ENCODE measurements at regions not wholly inside any gene's neighbourhood (a gene's known extent, or its start where the extent isn't known, plus 50 kb on each side); places are given as distances from the start of the nearest gene placed in this dataset.
A peak's percentile ranks its signal among the peaks of the same experiment; 100 is the strongest.

- no peak for TF ChIP-seq TAF7 (tag; IDR thresholded peaks at IDR 0.05)
- no peak for TF ChIP-seq ZC3H4 (CRISPR knock-in tag; IDR thresholded peaks at IDR 0.05; ENCODE audit: borderline replicate concordance)
- no peak for TF ChIP-seq RFX5 (IDR thresholded peaks at IDR 0.05; ENCODE audit: low read depth, low read length)
- TF ChIP-seq SAFB2 (IDR thresholded peaks at IDR 0.05; ENCODE audit: borderline replicate concordance, low read depth, low read length, severe bottlenecking), result no peak
- TF ChIP-seq RAD21 (CRISPR knock-in tag; conservative IDR thresholded peaks at IDR 0.05 in 1 of 2, IDR thresholded peaks at IDR 0.05 in 1 of 2), result 0 out of 4 replicates have a peak, but pooled peaks of 1 of the 2 experiments have one; percentile 12
These were observed 289.2 kb downstream of the FZD1 start (continued) for GRCh38 chr7:91553410-91553895.

- Histone ChIP-seq H4K20me1 (replicated peaks; ENCODE audit: control insufficient read depth, insufficient read depth, low read length) (no peaks in the 10 kb centered on the region), H3K9me3 (replicated peaks; ENCODE audit: control insufficient read depth, insufficient read depth, low read depth, low read length) (no peaks in the 10 kb centered on the region), H3K79me2 (ENCODE audit: control insufficient read depth, insufficient read depth, low read length) (no peaks in the 10 kb centered on the region), H3K4me2 (ENCODE audit: insufficient read depth, low read length) (peak overlapping the region; percentile 65), H3K36me3 (ENCODE audit: control insufficient read depth, insufficient read depth, low read length) (no peaks in the 10 kb centered on the region), H3K9me1 (ENCODE audit: control insufficient read depth, insufficient read depth, low read length) (no peaks in the 10 kb centered on the region), H3K27me3 (ENCODE audit: control insufficient read depth in 2 of 2, insufficient read depth in 2 of 2, low read length in 2 of 2) (no peaks in the 10 kb centered on the region), H3K4me1 (replicated peaks in 1 of 2; ENCODE audit: control insufficient read depth in 2 of 2, insufficient read depth in 2 of 2, low read length in 2 of 2) (peaks cover 3 to 29% of the 10 kb centered on the region in 2 experiments; a peak in 4 of 5 replicates), H3K9ac (ENCODE audit: insufficient read depth in 1 of 2, low read depth in 2 of 2, low read length in 2 of 2) (peak overlapping the region in 1 of 2 experiments; percentile 22; a peak in 2 of 4 replicates), H3K27ac (ENCODE audit: extremely low read depth, low read depth, low read length) (peak overlapping the region; percentile 62), H2AFZ (ENCODE audit: low read depth, low read length) (peak overlapping the region; percentile 91), H3K4me3 (no peak overlapping the region)
- intact Hi-C loops (cut with micrococcal nuclease) (loop anchor here (5.0 kb wide), 1 partner anchor 253 kb away; no protein-coding TSS in a partner anchor), in situ Hi-C loops (cut with MboI) (no loop called here)
- POLR2A ChIA-PET, result interaction anchor here (0.6 to 2.6 kb wide), 3 partner anchors 10 to 18 kb away, joined by 3 to 6 read pairs (median 4); no protein-coding TSS in a partner anchor
- peak; percentile 45 to 79 (median 66) for DNase-seq (ENCODE audit: extremely low read depth in 1 of 4, low spot score in 3 of 4)
- WGBS (ENCODE audit: insufficient coverage, low coverage, missing lambda C conversion rate), result 2% methylated on average over 6 of the region's 6 CpGs
- CTCF ChIA-PET (ENCODE audit: low intra/inter-chr PET ratio), result interaction anchor here (0.7 kb wide), 1 partner anchor 130 kb away, joined by 3 read pairs; no protein-coding TSS in a partner anchor
- BruUV-seq (replicated peaks), result no TSS peak
- peak; percentile 71 for FAIRE-seq
- ATAC-seq, result peak; percentile 78
- TF ChIP-seq, protein P1, sequence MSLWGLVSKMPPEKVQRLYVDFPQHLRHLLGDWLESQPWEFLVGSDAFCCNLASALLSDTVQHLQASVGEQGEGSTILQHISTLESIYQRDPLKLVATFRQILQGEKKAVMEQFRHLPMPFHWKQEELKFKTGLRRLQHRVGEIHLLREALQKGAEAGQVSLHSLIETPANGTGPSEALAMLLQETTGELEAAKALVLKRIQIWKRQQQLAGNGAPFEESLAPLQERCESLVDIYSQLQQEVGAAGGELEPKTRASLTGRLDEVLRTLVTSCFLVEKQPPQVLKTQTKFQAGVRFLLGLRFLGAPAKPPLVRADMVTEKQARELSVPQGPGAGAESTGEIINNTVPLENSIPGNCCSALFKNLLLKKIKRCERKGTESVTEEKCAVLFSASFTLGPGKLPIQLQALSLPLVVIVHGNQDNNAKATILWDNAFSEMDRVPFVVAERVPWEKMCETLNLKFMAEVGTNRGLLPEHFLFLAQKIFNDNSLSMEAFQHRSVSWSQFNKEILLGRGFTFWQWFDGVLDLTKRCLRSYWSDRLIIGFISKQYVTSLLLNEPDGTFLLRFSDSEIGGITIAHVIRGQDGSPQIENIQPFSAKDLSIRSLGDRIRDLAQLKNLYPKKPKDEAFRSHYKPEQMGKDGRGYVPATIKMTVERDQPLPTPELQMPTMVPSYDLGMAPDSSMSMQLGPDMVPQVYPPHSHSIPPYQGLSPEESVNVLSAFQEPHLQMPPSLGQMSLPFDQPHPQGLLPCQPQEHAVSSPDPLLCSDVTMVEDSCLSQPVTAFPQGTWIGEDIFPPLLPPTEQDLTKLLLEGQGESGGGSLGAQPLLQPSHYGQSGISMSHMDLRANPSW (CRISPR knock-in tag; IDR thresholded peaks at IDR 0.05), result no peak
- peak; percentile 73 for TF ChIP-seq MEIS2 (IDR thresholded peaks at IDR 0.05; ENCODE audit: partially characterized antibody)
- peak in 1 of 3 experiments; percentile 66 for TF ChIP-seq YY1 (IDR thresholded peaks at IDR 0.05; ENCODE audit: borderline replicate concordance in 1 of 3, control insufficient read depth in 1 of 3, extremely low read depth in 1 of 3, insufficient read depth in 3 of 3, insufficient read length in 1 of 3, insufficient replicate concordance in 2 of 3, low read depth in 1 of 3, low read length in 2 of 3)
- TF ChIP-seq NR0B1 (IDR thresholded peaks at IDR 0.05; ENCODE audit: partially characterized antibody), result no peak
- TF ChIP-seq BRF1 (IDR thresholded peaks at IDR 0.05; ENCODE audit: borderline replicate concordance, extremely low read depth, insufficient read length), result no peak
- TF ChIP-seq, protein P2, sequence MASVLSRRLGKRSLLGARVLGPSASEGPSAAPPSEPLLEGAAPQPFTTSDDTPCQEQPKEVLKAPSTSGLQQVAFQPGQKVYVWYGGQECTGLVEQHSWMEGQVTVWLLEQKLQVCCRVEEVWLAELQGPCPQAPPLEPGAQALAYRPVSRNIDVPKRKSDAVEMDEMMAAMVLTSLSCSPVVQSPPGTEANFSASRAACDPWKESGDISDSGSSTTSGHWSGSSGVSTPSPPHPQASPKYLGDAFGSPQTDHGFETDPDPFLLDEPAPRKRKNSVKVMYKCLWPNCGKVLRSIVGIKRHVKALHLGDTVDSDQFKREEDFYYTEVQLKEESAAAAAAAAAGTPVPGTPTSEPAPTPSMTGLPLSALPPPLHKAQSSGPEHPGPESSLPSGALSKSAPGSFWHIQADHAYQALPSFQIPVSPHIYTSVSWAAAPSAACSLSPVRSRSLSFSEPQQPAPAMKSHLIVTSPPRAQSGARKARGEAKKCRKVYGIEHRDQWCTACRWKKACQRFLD (CRISPR knock-in tag; IDR thresholded peaks at IDR 0.05), result peak; percentile 63; the same call in 1 of the 2 replicates
- no peak for TF ChIP-seq MCM5 (IDR thresholded peaks at IDR 0.05; ENCODE audit: low read depth)
- no peak for TF ChIP-seq PCBP2 (IDR thresholded peaks at IDR 0.05; ENCODE audit: low read depth, low read length, poor library complexity, severe bottlenecking)
These were observed 290.6 kb downstream of the FZD1 start for GRCh38 chr7:91554883-91555282.
